Karpas-422 (cell line): ENCODE measurements at regions not wholly inside any gene's neighbourhood (a gene's known extent, or its start where the extent isn't known, plus 50 kb on each side); places are given as distances from the start of the nearest gene placed in this dataset.

Experiments used
- DNase-seq: peaks from one replicate; pipeline ENCODE4 v3.0.0-alpha.2; 2015
- H2AFZ ChIP-seq: fragments of 200-600 bp; sonication (generic); 2 replicates; pipeline ENCODE4 v1.6.1; 2014; ENCODE audit warnings: antibody characterized with exemption, low read length, mixed read lengths
- H3K27ac ChIP-seq: fragments of 200-600 bp; sonication (generic); 2 replicates; pipeline ENCODE4 v1.5.1; 2014; ENCODE audit warnings: mild to moderate bottlenecking, low read length, moderate library complexity
- H3K27me3 ChIP-seq: fragments of 200-600 bp; sonication (generic); 2 replicates; pipeline ENCODE4 v1.6.1; 2014; ENCODE audit warnings: low read length, mixed read lengths
- H3K36me3 ChIP-seq: fragments of 200-600 bp; sonication (generic); 2 replicates; pipeline ENCODE4 v1.6.1; 2014; ENCODE audit warnings: low read length, mixed read lengths; ENCODE audit not compliant: insufficient read depth
- H3K4me1 ChIP-seq: fragments of 200-600 bp; sonication (generic); 2 replicates; pipeline ENCODE4 v1.6.1; 2014; ENCODE audit warnings: mild to moderate bottlenecking, low read length, mixed read lengths
- H3K4me2 ChIP-seq: fragments of 200-600 bp; sonication (generic); 2 replicates; pipeline ENCODE4 v1.6.1; 2014; ENCODE audit warnings: low read length, low read depth, mild to moderate bottlenecking; ENCODE audit not compliant: poor library complexity, severe bottlenecking
- H3K4me3 ChIP-seq: fragments of 200-600 bp; sonication (generic); 2 replicates; pipeline ENCODE4 v1.5.1; 2014; ENCODE audit warnings: mild to moderate bottlenecking, antibody characterized with exemption, low read length, mixed read lengths
- H3K79me2 ChIP-seq: fragments of 200-600 bp; sonication (generic); 2 replicates; pipeline ENCODE4 v1.6.1; 2014; ENCODE audit warnings: mild to moderate bottlenecking, low read length, mixed read lengths
- H3K9ac ChIP-seq: fragments of 200-600 bp; sonication (generic); 2 replicates; pipeline ENCODE4 v1.6.0; 2014; ENCODE audit warnings: low read length
- H3K9me2 ChIP-seq: fragments of 200-600 bp; sonication (generic), shearing (Covaris generic); replicated peaks from 2 replicates; pipeline ENCODE4 v1.6.0; 2014; ENCODE audit warnings: mild to moderate bottlenecking, low read length, moderate library complexity; ENCODE audit not compliant: insufficient read depth
- H3K9me3 ChIP-seq: fragments of 300-700, 200-600 bp; sonication (generic); 2 replicates; pipeline ENCODE4 v1.6.1; 2014; ENCODE audit warnings: low read length, mixed read lengths
- H4K20me1 ChIP-seq: fragments of 200-600 bp; sonication (generic); 2 replicates; pipeline ENCODE4 v1.6.1; 2014; ENCODE audit warnings: mild to moderate bottlenecking, antibody characterized with exemption, low read length, low read depth; ENCODE audit not compliant: insufficient read depth

- Histone ChIP-seq H4K20me1 (no peaks in the 10 kb centered on the region), H3K9me2 (no peaks in the 10 kb centered on the region), H2AFZ (no peak overlapping the region), H3K4me1 (no peaks in the 10 kb centered on the region), H3K4me3 (no peak overlapping the region), H3K27me3 (0 out of 2 replicates have a peak, but pooled peaks cover 4% of the 10 kb centered on the region), H3K27ac (no peak overlapping the region), H3K4me2 (no peak overlapping the region), H3K36me3 (no peaks in the 10 kb centered on the region), H3K9ac (no peak overlapping the region), H3K79me2 (no peaks in the 10 kb centered on the region), H3K9me3 (no peaks in the 10 kb centered on the region)
- no peak for DNase-seq
Measured at GRCh38 chrX:4675686-4676300, 962.3 kb upstream of the PRKX start.

- Histone ChIP-seq H3K36me3 (no peaks in the 10 kb centered on the region), H3K4me2 (no peak overlapping the region), H3K9me3 (no peaks in the 10 kb centered on the region), H3K9me2 (no peaks in the 10 kb centered on the region), H3K27ac (no peak overlapping the region), H3K4me1 (no peaks in the 10 kb centered on the region), H3K79me2 (no peaks in the 10 kb centered on the region), H3K9ac (no peak overlapping the region), H2AFZ (no peak overlapping the region), H3K27me3 (0 out of 2 replicates have a peak, but pooled peaks cover 4% of the 10 kb centered on the region), H4K20me1 (no peaks in the 10 kb centered on the region), H3K4me3 (no peak overlapping the region)
- DNase-seq = no peak
Measured at GRCh38 chrX:4674028-4674782, 960.8 kb upstream of the PRKX start.

GRCh38 chrX:4671344-4671743 lies 957.9 kb upstream of the PRKX start:
- no peaks in the 10 kb centered on the region for H3K79me2 ChIP-seq
- no peak overlapping the region for H3K9ac ChIP-seq
- H3K4me1 ChIP-seq = no peaks in the 10 kb centered on the region
- no peak overlapping the region for H3K4me3 ChIP-seq
- H3K27me3 ChIP-seq = 0 out of 2 replicates have a peak, but pooled peaks cover 4% of the 10 kb centered on the region
- no peak for DNase-seq
- H3K36me3 ChIP-seq = no peaks in the 10 kb centered on the region
- H2AFZ ChIP-seq = no peak overlapping the region
- H3K27ac ChIP-seq = no peak overlapping the region
- no peak overlapping the region for H3K4me2 ChIP-seq
- H4K20me1 ChIP-seq = no peaks in the 10 kb centered on the region
- no peaks in the 10 kb centered on the region for H3K9me2 ChIP-seq
- H3K9me3 ChIP-seq = no peaks in the 10 kb centered on the region

- Histone ChIP-seq H3K9me2 (no peaks in the 10 kb centered on the region), H2AFZ (no peak overlapping the region), H3K4me2 (no peak overlapping the region), H3K4me3 (no peak overlapping the region), H4K20me1 (no peaks in the 10 kb centered on the region), H3K9me3 (no peaks in the 10 kb centered on the region), H3K4me1 (no peaks in the 10 kb centered on the region), H3K9ac (no peak overlapping the region), H3K36me3 (no peaks in the 10 kb centered on the region), H3K27me3 (0 out of 2 replicates have a peak, but pooled peaks cover 2% of the 10 kb centered on the region), H3K27ac (no peak overlapping the region), H3K79me2 (no peaks in the 10 kb centered on the region)
- DNase-seq = no peak
Measured at GRCh38 chrX:4670606-4671005, 957.2 kb upstream of the PRKX start.

- Histone ChIP-seq H3K27ac (no peak overlapping the region), H3K36me3 (no peaks in the 10 kb centered on the region), H3K4me2 (no peak overlapping the region), H3K4me3 (no peak overlapping the region), H2AFZ (no peak overlapping the region), H3K9me2 (no peaks in the 10 kb centered on the region), H4K20me1 (no peaks in the 10 kb centered on the region), H3K79me2 (no peaks in the 10 kb centered on the region), H3K4me1 (no peaks in the 10 kb centered on the region), H3K27me3 (no peaks in the 10 kb centered on the region), H3K9me3 (no peaks in the 10 kb centered on the region), H3K9ac (no peak overlapping the region)
- DNase-seq = no peak
Measured at GRCh38 chrX:4668802-4669536, 955.5 kb upstream of the PRKX start.

GRCh38 chrX:4663085-4663484 lies 949.6 kb upstream of the PRKX start:
- H3K4me3 ChIP-seq = no peak overlapping the region
- no peak overlapping the region for H3K27ac ChIP-seq
- no peak overlapping the region for H3K9ac ChIP-seq
- no peaks in the 10 kb centered on the region for H3K4me1 ChIP-seq
- H4K20me1 ChIP-seq = no peaks in the 10 kb centered on the region
- no peak overlapping the region for H3K4me2 ChIP-seq
- no peak for DNase-seq
- H3K9me3 ChIP-seq = no peaks in the 10 kb centered on the region
- no peak overlapping the region for H2AFZ ChIP-seq
- H3K27me3 ChIP-seq = no peaks in the 10 kb centered on the region
- H3K9me2 ChIP-seq = no peaks in the 10 kb centered on the region
- no peaks in the 10 kb centered on the region for H3K79me2 ChIP-seq
- no peaks in the 10 kb centered on the region for H3K36me3 ChIP-seq

- H3K4me1 ChIP-seq = no peaks in the 10 kb centered on the region
- no peak overlapping the region for H3K9ac ChIP-seq
Measured at GRCh38 chrX:4661771-4662170, 948.3 kb upstream of the PRKX start.

GRCh38 chrX:4656419-4656818 lies 943.0 kb upstream of the PRKX start:
- Histone ChIP-seq H3K27me3 (no peaks in the 10 kb centered on the region), H3K79me2 (no peaks in the 10 kb centered on the region), H4K20me1 (no peaks in the 10 kb centered on the region), H3K9ac (no peak overlapping the region), H3K4me3 (no peak overlapping the region), H3K9me2 (no peaks in the 10 kb centered on the region), H3K4me1 (no peaks in the 10 kb centered on the region), H3K27ac (no peak overlapping the region), H3K36me3 (no peaks in the 10 kb centered on the region), H3K9me3 (no peaks in the 10 kb centered on the region), H2AFZ (no peak overlapping the region), H3K4me2 (no peak overlapping the region)
- no peak for DNase-seq

More at GRCh38 chrX:4661771-4662170, 948.3 kb upstream of the PRKX start:
- Histone ChIP-seq H3K27ac (no peak overlapping the region), H3K27me3 (no peaks in the 10 kb centered on the region), H3K4me3 (no peak overlapping the region), H3K79me2 (no peaks in the 10 kb centered on the region), H2AFZ (no peak overlapping the region), H3K4me2 (no peak overlapping the region), H3K9me3 (no peaks in the 10 kb centered on the region), H3K9me2 (no peaks in the 10 kb centered on the region), H3K36me3 (no peaks in the 10 kb centered on the region), H4K20me1 (no peaks in the 10 kb centered on the region)
- DNase-seq = no peak
